WTC11 (cell line): ENCODE measurements at regions not wholly inside any gene's neighbourhood (a gene's known extent, or its start where the extent isn't known, plus 50 kb on each side); places are given as distances from the start of the nearest gene placed in this dataset.

Source experiments
- AFF4 ChIP-seq: sonication (generic); formaldehyde crosslinking; IDR thresholded peaks from 2 replicates; pipeline ENCODE4 v1.8.1; 2023; ENCODE audit warnings: mild to moderate bottlenecking, missing genetic modification reagents, borderline replicate concordance
- ARID4B ChIP-seq: sonication (generic); formaldehyde crosslinking; IDR thresholded peaks from 2 replicates; pipeline ENCODE4 v1.8.0; 2023; ENCODE audit warnings: missing genetic modification reagents, mild to moderate bottlenecking, borderline replicate concordance
- CTCF ChIP-seq: fragments of 200-600 bp; IDR thresholded peaks from 2 replicates; pipeline ENCODE4 v1.8.0; 2022; ENCODE audit warnings: antibody characterized with exemption
- FOXK1 ChIP-seq: sonication (generic); formaldehyde crosslinking; IDR thresholded peaks from 2 replicates; pipeline ENCODE4 v1.8.0; 2022; ENCODE audit warnings: mild to moderate bottlenecking, moderate library complexity, missing genetic modification reagents
- FOXP1 ChIP-seq: sonication (generic); formaldehyde crosslinking; IDR thresholded peaks from 2 replicates; pipeline ENCODE4 v1.8.0; 2022; ENCODE audit warnings: missing genetic modification reagents, mild to moderate bottlenecking, moderate library complexity, borderline replicate concordance
- MAX ChIP-seq: sonication (generic); formaldehyde crosslinking; IDR thresholded peaks from 2 replicates; pipeline ENCODE4 v1.8.0; 2022; ENCODE audit warnings: mild to moderate bottlenecking, missing genetic modification reagents
- NR1H2 ChIP-seq: sonication (generic); formaldehyde crosslinking; IDR thresholded peaks from 2 replicates; pipeline ENCODE4 v1.9.0; 2021; ENCODE audit warnings: mild to moderate bottlenecking, moderate library complexity, missing genetic modification reagents
- PREB ChIP-seq: sonication (generic); formaldehyde crosslinking; IDR thresholded peaks from 2 replicates; pipeline ENCODE4 v1.8.1; 2022; ENCODE audit warnings: mild to moderate bottlenecking, missing genetic modification reagents, moderate library complexity, borderline replicate concordance
- USF2 ChIP-seq: sonication (generic); formaldehyde crosslinking; IDR thresholded peaks from 2 replicates; pipeline ENCODE4 v1.8.1; 2023; ENCODE audit warnings: mild to moderate bottlenecking, missing genetic modification reagents, moderate library complexity
- ZNF121 ChIP-seq: sonication (generic); formaldehyde crosslinking; IDR thresholded peaks from 2 replicates; pipeline ENCODE4 v1.8.0; 2023; ENCODE audit warnings: missing genetic modification reagents

- TF ChIP-seq ARID4B (CRISPR knock-in tag), result no peak
- no peak for TF ChIP-seq FOXP1 (CRISPR knock-in tag)
- no peak for TF ChIP-seq PREB (CRISPR knock-in tag)
- no peak for TF ChIP-seq MAX
- TF ChIP-seq AFF4 (CRISPR knock-in tag), result no peak
- TF ChIP-seq CTCF, result no peak
- TF ChIP-seq ZNF121 (CRISPR knock-in tag), result no peak
- no peak for TF ChIP-seq FOXK1 (CRISPR knock-in tag)
- no peak for TF ChIP-seq NR1H2 (CRISPR knock-in tag)
- TF ChIP-seq USF2 (CRISPR knock-in tag), result no peak
Measured at GRCh38 chr4:174045381-174045780, 238.1 kb downstream of the FBXO8 start.
